Nephron progenitor cell (in vitro differentiated cells): ENCODE measurements at regions not wholly inside any gene's neighbourhood (a gene's known extent, or its start where the extent isn't known, plus 50 kb on each side); places are given as distances from the start of the nearest gene placed in this dataset.

Experiments used
- DNase-seq: peaks from one replicate; pipeline ENCODE4 v3.0.0; 2021
- H3K27ac Mint-ChIP-seq: 2 replicates; pipeline ENCODE4 v1.8.0; 2021; ENCODE audit warnings: mild to moderate bottlenecking, moderate library complexity, mixed read lengths
- H3K27me3 Mint-ChIP-seq: 2 replicates; pipeline ENCODE4 v1.8.0; 2021; ENCODE audit warnings: mild to moderate bottlenecking, low read depth, mixed read lengths; ENCODE audit not compliant: poor library complexity
- H3K36me3 Mint-ChIP-seq: 2 replicates; pipeline ENCODE4 v1.8.0; 2021; ENCODE audit warnings: low read depth, mixed read lengths
- H3K4me1 Mint-ChIP-seq: 2 replicates; pipeline ENCODE4 v1.8.0; 2021; ENCODE audit warnings: mixed read lengths
- H3K4me3 Mint-ChIP-seq: 2 replicates; pipeline ENCODE4 v1.8.0; 2021; ENCODE audit warnings: mild to moderate bottlenecking, moderate library complexity, mixed read lengths
- H3K9me3 Mint-ChIP-seq: 2 replicates; pipeline ENCODE4 v1.8.0; 2021; ENCODE audit warnings: mild to moderate bottlenecking, moderate library complexity, mixed read lengths
- TF ChIP-seq, protein P1 (sequence below): fragments of 200-600 bp; sonication (generic); IDR thresholded peaks from 2 replicates; pipeline ENCODE4 v1.5.0; 2021; ENCODE audit warnings: antibody characterized with exemption

DNA sequence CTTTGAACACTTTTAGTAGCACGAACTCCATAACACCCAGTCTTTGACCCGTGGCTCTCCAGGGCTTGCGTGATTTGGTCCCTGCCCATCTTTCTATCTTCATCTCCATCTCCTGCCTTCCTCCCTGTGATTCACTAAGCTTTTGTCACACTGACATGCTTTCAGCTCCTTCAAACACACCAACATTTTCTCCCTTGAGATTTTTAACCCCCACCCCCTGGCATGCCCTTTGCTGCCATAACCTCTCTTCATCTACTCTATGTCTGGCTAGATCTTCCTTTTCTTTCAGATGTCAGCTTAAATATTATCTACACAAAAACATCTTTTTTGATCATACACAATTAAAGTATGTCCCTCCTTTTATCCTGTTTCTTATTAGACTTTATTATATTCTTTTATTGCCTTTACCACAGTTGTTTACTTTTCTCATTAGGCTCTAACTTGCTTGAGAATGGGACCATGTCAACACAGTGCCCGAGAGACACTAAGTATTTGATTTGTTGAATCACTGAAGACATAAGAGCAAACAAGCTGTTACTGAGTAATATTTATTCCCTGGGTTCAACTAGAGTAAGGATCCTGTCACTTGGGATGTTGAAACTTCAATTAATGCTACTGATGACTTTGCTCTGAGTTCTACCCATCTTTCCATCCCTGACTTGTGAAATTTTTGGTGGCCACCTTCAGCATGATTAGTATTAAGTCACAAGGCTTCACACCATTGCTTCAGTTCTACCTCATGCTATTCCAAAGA, 387.3 kb downstream of the LRIG3 start:
- TF ChIP-seq, protein P1, sequence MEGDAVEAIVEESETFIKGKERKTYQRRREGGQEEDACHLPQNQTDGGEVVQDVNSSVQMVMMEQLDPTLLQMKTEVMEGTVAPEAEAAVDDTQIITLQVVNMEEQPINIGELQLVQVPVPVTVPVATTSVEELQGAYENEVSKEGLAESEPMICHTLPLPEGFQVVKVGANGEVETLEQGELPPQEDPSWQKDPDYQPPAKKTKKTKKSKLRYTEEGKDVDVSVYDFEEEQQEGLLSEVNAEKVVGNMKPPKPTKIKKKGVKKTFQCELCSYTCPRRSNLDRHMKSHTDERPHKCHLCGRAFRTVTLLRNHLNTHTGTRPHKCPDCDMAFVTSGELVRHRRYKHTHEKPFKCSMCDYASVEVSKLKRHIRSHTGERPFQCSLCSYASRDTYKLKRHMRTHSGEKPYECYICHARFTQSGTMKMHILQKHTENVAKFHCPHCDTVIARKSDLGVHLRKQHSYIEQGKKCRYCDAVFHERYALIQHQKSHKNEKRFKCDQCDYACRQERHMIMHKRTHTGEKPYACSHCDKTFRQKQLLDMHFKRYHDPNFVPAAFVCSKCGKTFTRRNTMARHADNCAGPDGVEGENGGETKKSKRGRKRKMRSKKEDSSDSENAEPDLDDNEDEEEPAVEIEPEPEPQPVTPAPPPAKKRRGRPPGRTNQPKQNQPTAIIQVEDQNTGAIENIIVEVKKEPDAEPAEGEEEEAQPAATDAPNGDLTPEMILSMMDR = no peak
- no peak for DNase-seq
- H3K4me1 Mint-ChIP-seq = peaks cover 11% of the 10 kb centered on the region
- peaks cover 5% of the 10 kb centered on the region for H3K9me3 Mint-ChIP-seq
- H3K27me3 Mint-ChIP-seq = no peaks in the 10 kb centered on the region
- no peak overlapping the region for H3K27ac Mint-ChIP-seq
- H3K36me3 Mint-ChIP-seq = no peaks in the 10 kb centered on the region
- H3K4me3 Mint-ChIP-seq = no peak overlapping the region

DNA sequence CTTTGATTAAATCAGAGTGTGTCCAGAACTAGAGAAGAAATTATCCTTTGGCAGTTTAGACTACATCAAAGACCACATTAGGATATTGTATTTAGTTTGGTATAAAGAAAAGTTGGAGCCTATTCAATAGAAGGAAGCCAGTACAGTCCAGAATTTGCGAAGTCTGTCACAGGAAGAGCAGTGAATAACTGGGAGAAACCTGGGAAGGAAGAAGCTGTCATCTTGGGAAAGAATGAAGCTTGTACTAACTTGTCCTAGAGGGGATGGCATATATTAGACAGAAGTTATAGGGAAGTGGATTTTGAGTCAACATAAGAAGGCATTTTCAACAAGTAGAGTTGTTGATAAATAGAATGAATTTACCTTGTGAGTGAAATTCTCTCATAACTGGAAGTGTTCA, 386.7 kb downstream of the LRIG3 start:
- H3K4me1 Mint-ChIP-seq = peaks cover 11% of the 10 kb centered on the region
- no peaks in the 10 kb centered on the region for H3K36me3 Mint-ChIP-seq
- H3K9me3 Mint-ChIP-seq = peaks cover 3% of the 10 kb centered on the region
- H3K27ac Mint-ChIP-seq = no peak overlapping the region
- no peaks in the 10 kb centered on the region for H3K27me3 Mint-ChIP-seq
- TF ChIP-seq, protein P1 = no peak
- H3K4me3 Mint-ChIP-seq = no peak overlapping the region
- DNase-seq = no peak

DNA sequence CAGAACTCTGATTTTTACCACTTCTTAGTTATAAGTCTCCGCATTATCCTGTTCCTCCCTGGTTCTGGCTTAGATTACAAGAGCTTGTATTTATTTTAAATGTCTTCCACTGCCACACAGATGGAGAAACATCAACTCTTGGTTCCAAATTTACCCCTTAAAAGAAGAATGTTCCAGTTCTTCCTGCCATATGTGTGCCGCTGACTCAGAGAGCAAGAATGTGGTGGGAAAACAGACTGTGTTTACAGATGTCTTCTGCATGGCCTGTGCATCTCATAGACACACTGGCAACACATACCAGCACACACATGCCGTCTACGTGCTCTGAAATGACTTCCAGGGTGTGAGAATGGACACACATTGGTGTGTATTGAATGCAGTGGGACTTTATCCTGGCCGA, 383.0 kb downstream of the LRIG3 start:
- Mint-ChIP-seq H3K27me3 (no peaks in the 10 kb centered on the region), H3K27ac (no peak overlapping the region), H3K36me3 (no peaks in the 10 kb centered on the region), H3K9me3 (peaks cover 4% of the 10 kb centered on the region), H3K4me1 (peaks cover 11% of the 10 kb centered on the region), H3K4me3 (no peak overlapping the region)
- no peak for DNase-seq
- TF ChIP-seq, protein P1 = no peak

DNA sequence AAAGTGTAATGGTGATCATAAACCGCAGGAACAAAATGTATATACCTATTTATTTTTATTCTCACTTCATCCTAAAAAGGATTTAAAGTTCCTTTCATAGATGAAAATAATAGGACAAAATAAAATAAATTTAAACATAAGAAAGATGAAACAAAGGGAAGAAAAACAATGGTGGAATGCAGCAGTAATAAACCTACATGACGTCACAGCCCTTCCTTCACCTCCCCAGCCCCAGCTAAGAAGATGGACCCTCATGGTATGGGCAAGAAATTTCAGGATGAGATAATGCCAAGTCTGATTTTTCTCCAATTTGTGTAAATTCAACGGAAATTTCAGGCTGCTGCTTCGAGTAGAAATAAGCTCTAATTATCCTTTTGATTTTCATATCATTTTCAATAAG, 381.0 kb downstream of the LRIG3 start:
- Mint-ChIP-seq H3K4me1 (peaks cover 22% of the 10 kb centered on the region), H3K27me3 (no peaks in the 10 kb centered on the region), H3K36me3 (no peaks in the 10 kb centered on the region), H3K4me3 (no peak overlapping the region), H3K9me3 (peaks cover 4% of the 10 kb centered on the region), H3K27ac (no peak overlapping the region)
- DNase-seq = no peak
- TF ChIP-seq, protein P1 = no peak

DNA sequence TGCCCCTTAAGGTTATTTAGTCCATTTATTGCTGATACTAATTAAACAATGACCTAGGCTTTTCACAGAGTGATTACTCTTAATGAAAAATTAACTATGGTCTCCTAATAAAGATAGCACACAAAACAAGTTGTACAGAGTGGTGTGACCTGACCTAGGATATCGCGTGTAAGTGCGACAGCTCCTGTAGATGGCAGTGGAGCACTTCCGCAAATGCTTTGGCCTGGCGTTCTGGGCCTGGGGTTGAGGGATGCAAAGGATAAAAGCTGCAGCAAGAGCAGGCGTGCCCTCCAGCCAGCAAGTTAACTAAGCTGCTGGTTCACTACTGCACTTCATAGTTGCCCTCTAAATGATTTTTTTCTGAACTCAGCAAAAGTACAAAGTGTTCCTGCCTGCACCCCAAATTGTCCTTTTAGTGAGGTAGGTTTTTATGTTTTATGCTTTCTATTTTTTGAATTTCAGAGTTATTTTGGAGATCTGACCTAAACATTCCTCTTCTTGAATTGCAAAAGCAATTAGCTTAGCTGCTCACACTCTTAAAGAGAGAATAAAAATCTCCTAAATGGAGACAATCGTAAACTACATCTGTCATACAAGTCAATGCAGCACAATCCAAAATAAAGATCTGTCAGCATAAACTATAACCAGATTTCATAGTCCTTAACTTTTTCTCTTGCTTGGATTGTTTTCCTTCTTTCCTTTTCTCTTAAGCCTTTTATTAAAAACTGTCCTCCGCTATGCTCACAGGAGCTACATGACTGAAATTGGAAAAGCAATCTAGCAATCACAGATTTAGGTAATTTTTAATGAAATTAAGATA, 379.6 kb downstream of the LRIG3 start:
- Mint-ChIP-seq H3K4me1 (peaks cover 26% of the 10 kb centered on the region), H3K27me3 (no peaks in the 10 kb centered on the region), H3K27ac (no peak overlapping the region), H3K4me3 (no peak overlapping the region), H3K36me3 (no peaks in the 10 kb centered on the region), H3K9me3 (peaks cover 4% of the 10 kb centered on the region)
- peak; percentile 77 for DNase-seq
- TF ChIP-seq, protein P1 = peak; percentile 86
